ENCODE measurements at regions not wholly inside any gene's neighbourhood (a gene's known extent, or its start where the extent isn't known, plus 50 kb on each side); places are given as distances from the start of the nearest gene placed in this dataset.
"Not testable (repeated sequence)": the region's sequence is repeated elsewhere in the genome, so short reads cannot be mapped to it uniquely, and the experiment has no call there.

DNA sequence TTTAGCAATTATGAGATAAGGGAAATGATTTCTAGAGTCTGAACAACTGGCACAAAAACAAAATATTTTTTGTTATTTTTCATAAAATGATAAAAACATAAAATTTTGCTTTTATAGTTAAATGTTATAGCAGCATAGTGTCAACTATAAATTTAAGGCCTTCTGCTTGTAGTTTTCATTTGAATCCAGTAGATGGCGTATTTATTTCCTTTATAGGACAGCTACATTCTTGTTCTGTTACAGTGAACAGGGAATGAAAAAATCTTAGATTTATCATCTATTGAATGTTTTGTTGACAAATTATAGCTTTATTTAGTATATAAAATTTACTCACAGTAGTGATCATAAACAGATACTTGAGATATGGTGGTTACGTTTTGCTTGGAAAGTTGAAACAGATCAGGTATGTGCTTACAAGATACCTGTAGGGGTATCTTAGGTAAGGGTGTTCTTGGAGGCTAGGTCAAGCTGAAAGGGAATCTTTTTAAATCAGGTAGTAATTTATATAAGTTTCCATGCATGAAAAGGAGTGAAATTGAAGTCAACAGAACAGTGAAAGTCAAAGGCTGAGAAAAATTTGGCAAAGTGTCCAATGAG, 239.3 kb upstream of the GRIN3A start:
- peak; percentile 2 for DNase-seq (ENCODE audit: low read depth)

DNA sequence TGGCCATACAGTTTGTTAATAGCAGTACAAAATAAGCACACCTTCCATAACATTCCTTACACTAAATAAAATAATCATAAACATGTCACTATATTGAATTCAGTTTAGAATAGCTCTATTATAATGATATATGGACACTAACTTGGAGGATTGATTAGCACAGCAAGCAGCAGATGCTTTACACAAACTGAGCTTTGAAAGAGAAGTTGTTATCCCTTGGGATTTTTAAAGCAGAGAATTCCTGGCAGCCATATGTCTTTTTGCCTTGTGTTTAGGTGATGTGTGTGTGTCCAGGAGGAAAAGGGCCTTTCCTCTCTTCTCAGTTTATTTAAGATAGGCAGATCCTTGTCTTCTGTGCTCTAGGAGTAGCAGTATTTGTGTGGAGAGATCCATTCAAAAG, 232.2 kb upstream of the GRIN3A start:
- DNase-seq (ENCODE audit: low read depth), result no peak

GRCh38 chr9:101968392-101968791, 229.9 kb upstream of the GRIN3A start:
- DNase-seq (ENCODE audit: low read depth), result no peak

DNA sequence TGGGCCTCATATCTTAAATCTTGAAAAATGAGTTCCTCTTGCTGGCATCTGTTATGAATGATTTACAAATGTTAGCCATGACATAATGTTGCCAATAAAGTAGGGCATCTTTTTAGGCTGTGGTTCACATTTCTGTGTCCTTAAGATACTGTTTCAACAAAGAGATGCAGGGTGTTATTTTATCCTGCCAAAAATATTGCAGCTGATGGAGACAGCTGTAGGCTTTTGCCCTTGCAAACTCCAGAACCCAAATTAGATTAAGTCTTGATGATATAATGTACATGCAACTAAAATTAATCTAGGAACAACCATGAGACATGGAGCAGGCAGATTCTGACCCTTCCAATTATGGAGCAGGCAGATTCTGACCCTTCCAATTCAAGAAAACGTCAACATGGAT, 228.2 kb upstream of the GRIN3A start:
- DNase-seq (ENCODE audit: low read depth), result no peak

DNA sequence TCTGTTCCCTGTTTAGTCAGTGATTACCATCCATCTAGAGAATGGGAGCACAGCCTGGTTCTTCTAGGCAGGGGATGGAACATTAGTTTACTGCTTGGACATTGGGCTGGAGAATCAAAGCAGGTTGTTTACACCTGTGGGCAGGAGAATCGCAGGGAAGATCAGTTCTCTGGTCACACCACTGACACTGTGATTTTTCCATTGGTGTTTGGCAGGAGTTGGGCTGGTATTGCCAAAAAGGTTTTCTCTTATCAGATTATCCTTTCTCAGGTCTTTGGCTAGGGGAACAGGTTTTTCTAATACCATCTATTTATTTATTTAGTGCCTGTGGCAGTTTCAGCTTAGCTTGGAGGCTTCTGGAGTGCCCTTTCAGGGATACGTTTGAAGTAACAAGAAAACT, 219.3 kb upstream of the GRIN3A start:
- DNase-seq (ENCODE audit: low read depth), result no peak

DNA sequence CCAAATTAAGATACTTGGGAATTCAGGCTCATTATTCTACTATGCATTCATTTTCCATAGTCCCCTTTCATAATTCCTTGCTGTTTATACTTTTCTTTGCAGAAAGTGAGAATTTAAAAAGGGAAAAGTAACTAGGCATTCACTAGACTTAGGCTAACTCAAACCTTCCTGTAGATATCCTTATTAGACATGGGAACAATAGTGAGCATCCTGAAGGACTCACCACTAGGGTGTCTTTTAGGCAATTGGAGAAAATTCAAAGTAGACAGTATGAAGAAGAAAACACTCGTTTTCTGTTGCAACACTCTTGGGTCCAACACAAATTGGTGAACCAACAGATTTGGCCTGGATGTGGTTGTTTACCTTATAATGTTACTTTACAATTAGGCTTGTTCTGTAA, 213.2 kb upstream of the GRIN3A start:
- DNase-seq (ENCODE audit: low read depth), result no peak

DNA sequence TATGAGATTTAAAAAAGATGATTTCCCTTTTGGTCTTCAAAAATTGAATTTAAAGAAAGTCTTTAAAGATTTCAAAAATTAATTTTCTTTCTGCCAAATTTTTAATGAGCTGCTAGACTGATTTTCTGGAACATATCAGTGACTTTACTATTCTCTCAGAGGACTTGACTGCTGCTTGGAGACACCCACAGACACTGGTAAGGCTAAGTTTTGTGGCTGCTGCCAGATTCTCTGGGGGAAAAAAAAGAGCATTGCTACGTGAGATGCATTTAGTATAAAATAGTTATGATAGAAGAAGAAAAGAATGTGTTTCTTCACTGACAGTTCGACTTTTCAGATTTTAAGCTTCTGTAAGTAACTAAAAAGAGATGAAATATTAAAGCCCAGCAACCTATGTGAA, 193.3 kb upstream of the GRIN3A start:
- no peak for DNase-seq (ENCODE audit: low read depth)

GRCh38 chr9:101930783-101931182, 192.3 kb upstream of the GRIN3A start:
- no peak for DNase-seq (ENCODE audit: low read depth)

- no peak for DNase-seq (ENCODE audit: low read depth)
Observed at GRCh38 chr9:101925498-101925897, 187.1 kb upstream of the GRIN3A start.

- DNase-seq (ENCODE audit: low read depth), result no peak
Observed at GRCh38 chr9:101923451-101923850, 185.0 kb upstream of the GRIN3A start.

DNA sequence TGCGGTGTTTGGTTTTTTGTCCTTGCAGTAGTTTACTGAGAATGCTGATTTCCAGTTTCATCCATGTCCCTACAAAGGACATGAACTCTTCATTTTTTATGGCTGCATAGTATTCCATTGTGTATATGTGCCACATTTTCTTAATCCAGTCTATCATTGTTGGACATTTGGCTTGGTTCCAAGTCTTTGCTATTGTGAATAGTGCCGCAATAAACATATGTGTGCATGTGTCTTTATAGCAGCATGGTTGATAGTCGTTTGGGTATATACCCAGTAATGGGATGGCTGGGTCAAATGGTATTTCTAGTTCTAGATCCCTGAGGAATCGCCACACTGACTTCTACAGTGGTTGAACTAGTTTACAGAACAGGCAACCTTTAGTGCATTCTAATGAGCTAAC, 178.5 kb upstream of the GRIN3A start:
- not testable (repeated sequence) for DNase-seq (ENCODE audit: low read depth)

- DNase-seq (ENCODE audit: low read depth), result no peak
Observed at GRCh38 chr9:101915482-101915881, 177.0 kb upstream of the GRIN3A start.

DNA sequence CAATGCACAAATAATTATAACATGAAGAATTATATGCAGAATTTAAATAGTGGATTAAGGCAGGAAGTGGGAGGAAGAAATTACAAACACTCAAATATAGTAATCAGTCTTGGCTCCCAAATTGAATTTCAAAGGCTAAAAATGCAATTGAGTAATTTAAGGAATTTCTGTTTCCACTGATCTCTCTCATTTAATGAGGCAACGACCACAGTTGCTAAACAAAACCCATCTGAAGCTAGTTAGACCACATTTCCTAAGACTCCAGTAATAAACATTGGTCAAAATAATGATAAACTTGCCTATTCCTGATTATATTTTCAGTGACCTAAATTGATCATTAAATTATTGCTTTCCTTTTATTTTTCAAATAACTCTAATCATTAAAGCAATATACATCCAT, 174.3 kb upstream of the GRIN3A start:
- DNase-seq (ENCODE audit: low read depth), result no peak

DNA sequence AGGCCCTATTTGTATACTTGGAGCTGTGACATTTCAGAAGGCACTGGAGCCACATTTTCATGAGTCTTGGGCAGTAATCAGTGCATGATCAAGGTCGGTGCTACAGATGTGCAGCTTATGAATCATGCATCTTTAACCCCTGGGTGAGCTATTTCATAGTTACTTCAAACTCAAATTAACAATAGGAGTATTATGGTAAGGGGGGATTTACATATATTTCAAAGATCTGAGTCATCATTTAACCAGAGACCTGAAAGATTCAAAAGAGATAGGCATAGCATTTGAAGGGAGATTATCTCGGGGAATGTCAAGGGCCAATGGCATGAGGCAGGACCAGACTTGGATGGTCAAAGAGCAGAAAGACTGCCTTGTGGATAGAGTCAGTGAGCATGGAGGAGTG, 169.0 kb upstream of the GRIN3A start:
- DNase-seq (ENCODE audit: low read depth), result no peak

DNA sequence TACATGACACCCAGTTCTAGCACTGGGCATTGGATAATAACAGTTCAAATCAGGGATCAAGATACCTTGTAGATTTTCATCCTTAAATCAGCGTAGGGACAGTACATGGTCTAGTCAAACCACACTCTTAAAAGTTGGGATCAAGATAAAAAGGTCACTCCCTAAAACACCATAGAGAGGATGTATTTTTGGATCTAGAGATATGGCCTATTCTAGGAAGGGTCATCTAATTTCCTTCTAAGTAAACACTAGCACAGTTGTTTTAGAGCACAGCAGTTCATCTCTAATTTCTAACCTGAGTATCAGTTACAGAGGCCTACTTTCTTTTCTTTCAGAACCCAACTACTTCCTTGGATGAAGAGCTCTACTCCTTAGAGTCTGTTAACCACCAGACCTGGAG, 166.4 kb upstream of the GRIN3A start:
- no peak for DNase-seq (ENCODE audit: low read depth)

DNA sequence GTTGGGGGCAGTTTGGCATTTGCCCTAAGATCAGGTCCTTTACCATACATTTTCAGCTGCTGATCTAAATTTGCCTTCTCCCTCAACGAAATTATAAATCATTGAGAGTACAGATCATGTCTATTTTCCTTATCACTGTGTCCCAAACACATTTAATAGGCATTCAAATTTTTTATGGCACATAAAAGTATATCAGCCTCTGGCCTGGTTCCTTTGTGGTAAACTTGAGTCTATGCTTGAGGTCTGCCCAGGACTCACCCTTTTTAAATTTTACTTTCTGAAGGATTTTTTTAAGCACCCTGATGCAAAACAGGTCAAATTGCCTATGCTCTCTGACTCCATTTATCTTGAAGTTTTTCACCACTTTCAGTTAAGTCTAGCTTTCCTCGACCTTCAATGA, 163.6 kb upstream of the GRIN3A start:
- DNase-seq (ENCODE audit: low read depth), result no peak

GRCh38 chr9:101897196-101897595, 158.7 kb upstream of the GRIN3A start:
- DNase-seq (ENCODE audit: low read depth), result no peak

GRCh38 chr9:101893661-101894646, 155.5 kb upstream of the GRIN3A start:
- DNase-seq (ENCODE audit: low read depth), result no peak

GRCh38 chr9:101881508-101881907, 143.1 kb upstream of the GRIN3A start:
- DNase-seq (ENCODE audit: low read depth), result no peak

DNA sequence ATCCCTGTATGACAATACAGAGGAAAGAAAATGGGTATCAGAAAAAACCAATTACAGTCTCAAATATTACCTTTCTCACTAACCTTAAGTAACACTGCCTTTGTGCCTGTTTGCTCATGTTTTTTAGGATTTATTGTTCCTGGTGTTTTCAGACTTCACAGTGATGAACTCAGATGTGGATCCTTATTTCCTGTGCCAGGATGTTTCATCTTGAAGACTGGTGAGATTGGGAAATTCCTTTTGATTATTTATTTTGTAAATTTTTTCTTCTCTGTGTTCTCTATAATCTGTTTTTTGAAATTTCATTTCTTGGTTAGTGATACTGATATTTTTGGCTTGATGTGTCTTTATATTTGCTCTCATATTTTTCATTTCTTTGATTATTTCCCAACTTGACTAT, 142.4 kb upstream of the GRIN3A start:
- no peak for DNase-seq (ENCODE audit: low read depth)

DNA sequence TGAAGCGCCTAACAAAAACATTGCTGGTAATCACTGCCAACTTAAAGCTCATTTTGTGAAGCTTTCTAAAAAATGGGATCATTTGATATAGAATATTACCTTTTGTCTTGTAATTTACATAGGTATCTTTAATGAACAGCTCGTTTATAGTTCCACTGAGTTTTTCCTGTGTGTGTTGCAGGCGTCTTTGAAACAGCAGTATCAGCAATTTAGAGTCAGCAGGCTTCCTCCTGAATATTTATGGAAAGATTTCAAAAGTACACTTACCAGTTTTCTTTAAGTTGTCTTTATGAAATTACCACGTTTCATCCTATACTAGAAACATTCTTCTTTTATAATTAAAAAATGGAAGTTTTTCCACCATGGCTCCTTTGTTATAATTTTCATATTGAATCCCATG, 140.3 kb upstream of the GRIN3A start:
- no peak for DNase-seq (ENCODE audit: low read depth)

DNA sequence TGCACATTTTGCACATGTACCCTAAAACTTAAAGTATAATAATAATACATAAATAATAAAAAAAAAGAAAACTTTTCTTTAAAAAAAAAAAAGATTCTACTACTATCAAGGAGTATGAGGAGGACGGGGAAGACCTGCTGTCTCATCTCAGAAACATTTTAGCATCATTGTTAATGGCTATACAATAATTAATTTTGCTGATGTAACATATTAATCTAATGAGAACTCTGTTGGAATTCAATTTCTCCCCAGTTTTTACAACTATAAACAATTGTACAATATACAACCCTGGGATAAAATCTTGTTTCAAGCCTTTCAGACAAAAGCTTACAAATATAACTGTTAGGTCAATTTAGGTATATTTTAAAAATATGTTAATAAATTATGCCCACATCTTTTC, 139.0 kb upstream of the GRIN3A start:
- DNase-seq (ENCODE audit: low read depth), result no peak

- no peak for DNase-seq (ENCODE audit: low read depth)
Observed at GRCh38 chr9:101861472-101861871, 123.0 kb upstream of the GRIN3A start.

Measured in RPMI7951 (cell line).